HepG2 (cell line): ENCODE measurements at regions not wholly inside any gene's neighbourhood (a gene's known extent, or its start where the extent isn't known, plus 50 kb on each side); places are given as distances from the start of the nearest gene placed in this dataset.

ENCODE experiments used
- ATAC-seq: fragments of 200-7000 bp; cut with Tn5 transposase; 3 replicates; pipeline ENCODE4 v1.9.1; 2020; ENCODE audit warnings: mild to moderate bottlenecking, moderate library complexity
- BruUV-seq: library from RNA; stranded (reverse); fragments of 400-500 nt; replicated peaks from 2 replicates; lab custom pipeline; 2021; lab: Mats Ljungman, UMichigan
- CTCF ChIA-PET: fragments of 300-600 bp; formaldehyde crosslinking; extraction: SDS; loops from one replicate; lab custom pipeline; 2021; ENCODE audit warnings: low total read pairs, inconsistent platforms, low intra/inter-chr PET ratio; lab: Yijun Ruan, JAX
- POLR2A ChIA-PET: fragments of 350-600 bp; sonication (Branson Sonifier 250); formaldehyde crosslinking; loops from one replicate; lab custom pipeline; 2020; ENCODE audit warnings: antibody characterized with exemption, inconsistent platforms; lab: Yijun Ruan, JAX
- DNase-seq: peaks from one replicate; pipeline ENCODE4 v3.0.0-alpha.2; 2015; ENCODE audit warnings: low spot score
- FAIRE-seq: peaks from 3 replicates; lab custom pipeline; 2011; peaks lifted over from hg19 to GRCh38; lab: Jason Lieb, UNC
- H2AFZ ChIP-seq: one replicate; pipeline ENCODE4 v1.6.1; 2011; ENCODE audit warnings: low read length, inconsistent platforms
- H3K27ac ChIP-seq: fragments of 300-600 bp; 3 replicates; pipeline ENCODE4 v1.8.0; 2011; ENCODE audit warnings: mixed run types, mild to moderate bottlenecking, mixed read lengths, low read length, inconsistent platforms; ENCODE audit not compliant: insufficient read depth; ENCODE audit errors: extremely low read length
- H3K27me3 ChIP-seq, 2 experiments: fragments of 200-600 bp in 1 of 2; 2 replicates in 1 of 2; 3 replicates in 1 of 2; pipeline versions ENCODE4 v1.6.0 to v1.8.0; 2011; ENCODE audit warnings: low read length in 2 of 2, mild to moderate bottlenecking in 2 of 2, moderate library complexity in 2 of 2, inconsistent platforms in 1 of 2; ENCODE audit not compliant: insufficient read depth in 2 of 2, control insufficient read depth in 1 of 2
- H3K36me3 ChIP-seq, 2 experiments: fragments of 200-600 bp in 1 of 2; replicated peaks in 1 of 2; 2 replicates in 1 of 2; 3 replicates in 1 of 2; pipeline versions ENCODE4 v1.5.1 to v1.8.0; 2011; ENCODE audit warnings: low read length in 2 of 2, inconsistent platforms in 1 of 2; ENCODE audit not compliant: insufficient read depth in 2 of 2, control insufficient read depth in 1 of 2
- H3K4me1 ChIP-seq: 2 replicates; pipeline ENCODE4 v1.5.1; 2012; ENCODE audit warnings: low read length, inconsistent platforms; ENCODE audit not compliant: insufficient read depth
- H3K4me2 ChIP-seq: 2 replicates; pipeline ENCODE4 v1.6.0; 2011; ENCODE audit warnings: low read depth, low read length, inconsistent platforms
- H3K4me3 ChIP-seq, 3 experiments: fragments of 200-600 bp in 1 of 3; sonication (generic), shearing (Covaris generic) in 1 of 3; replicated peaks in 1 of 3; 2 replicates each; pipeline ENCODE4 v1.5.1; 2011 to 2016; ENCODE audit warnings: low read length in 3 of 3, inconsistent platforms in 2 of 3, low read depth in 2 of 3, mild to moderate bottlenecking in 2 of 3, control low read depth in 1 of 3, mixed read lengths in 1 of 3; ENCODE audit not compliant: insufficient read depth in 1 of 3
- H3K79me2 ChIP-seq: one replicate; pipeline ENCODE4 v1.6.1; 2011; ENCODE audit warnings: low read length, inconsistent platforms; ENCODE audit not compliant: insufficient read depth
- H3K9ac ChIP-seq: 2 replicates; pipeline ENCODE4 v1.6.0; 2011; ENCODE audit warnings: mild to moderate bottlenecking, low read depth, low read length, inconsistent platforms; ENCODE audit not compliant: insufficient read depth
- H3K9me3 ChIP-seq: 2 replicates; pipeline ENCODE4 v1.5.1; 2012; ENCODE audit warnings: mild to moderate bottlenecking, low read length
- H4K20me1 ChIP-seq: 2 replicates; pipeline ENCODE4 v1.6.0; 2011; ENCODE audit warnings: inconsistent platforms, mild to moderate bottlenecking, low read length, moderate library complexity; ENCODE audit not compliant: insufficient read depth
- ARID5B ChIP-seq: IDR thresholded peaks from 2 replicates; pipeline ENCODE4 v1.4.0; 2020; ENCODE audit warnings: mild to moderate bottlenecking, missing genetic modification reagents
- GATAD2A ChIP-seq: IDR thresholded peaks from 2 replicates; pipeline ENCODE4 v1.6.1; 2016
- GTF2F1 ChIP-seq: fragments of 150-350 bp; IDR thresholded peaks from 2 replicates; pipeline ENCODE4 v1.6.1; 2014; ENCODE audit warnings: low read length
- HMG20A ChIP-seq: IDR thresholded peaks from 2 replicates; pipeline ENCODE4 v1.6.1; 2016; ENCODE audit warnings: borderline replicate concordance
- HNF4A ChIP-seq: sonication (generic); formaldehyde crosslinking; IDR thresholded peaks from 2 replicates; pipeline ENCODE4 v1.4.0; 2020; ENCODE audit warnings: missing genetic modification reagents
- MED1 ChIP-seq: sonication (generic); formaldehyde crosslinking; IDR thresholded peaks from 2 replicates; pipeline ENCODE4 v1.4.0; 2020; ENCODE audit warnings: missing genetic modification reagents
- ZBTB42 ChIP-seq: sonication (generic); formaldehyde crosslinking; IDR thresholded peaks from 2 replicates; pipeline ENCODE4 v1.5.0; 2020; ENCODE audit warnings: mild to moderate bottlenecking, missing genetic modification reagents
- ZFX ChIP-seq: sonication (generic); formaldehyde crosslinking; IDR thresholded peaks from 2 replicates; pipeline ENCODE4 v1.4.0; 2020; ENCODE audit warnings: mild to moderate bottlenecking, low read depth, missing genetic modification reagents, moderate library complexity
- ZNF496 ChIP-seq: sonication (generic); formaldehyde crosslinking; IDR thresholded peaks from 2 replicates; pipeline ENCODE4 v1.8.1; 2023; ENCODE audit warnings: mild to moderate bottlenecking, moderate library complexity, missing genetic modification reagents; ENCODE audit not compliant: insufficient replicate concordance
- ZNF510 ChIP-seq: sonication (generic); formaldehyde crosslinking; IDR thresholded peaks from 2 replicates; pipeline ENCODE4 v1.4.0; 2020; ENCODE audit warnings: low read depth, mild to moderate bottlenecking, missing genetic modification reagents
- ZNF576 ChIP-seq: sonication (generic); formaldehyde crosslinking; IDR thresholded peaks from 2 replicates; pipeline ENCODE4 v1.4.0; 2020; ENCODE audit warnings: mild to moderate bottlenecking, missing genetic modification reagents
- ZNF776 ChIP-seq: sonication (generic); formaldehyde crosslinking; IDR thresholded peaks from 2 replicates; pipeline ENCODE4 v1.4.0; 2020; ENCODE audit warnings: mild to moderate bottlenecking, missing genetic modification reagents
- ZNF883 ChIP-seq: sonication (generic); formaldehyde crosslinking; IDR thresholded peaks from 2 replicates; pipeline ENCODE4 v1.5.1; 2020; ENCODE audit warnings: mild to moderate bottlenecking, missing genetic modification reagents; ENCODE audit errors: not compliant biosample characterization
- WGBS: methylation state at CpG from one replicate; pipeline ENCODE4 v1.1.6; 2017; ENCODE audit warnings: low lambda C conversion rate; 5-methylcytosine and 5-hydroxymethylcytosine counted together
- in situ Hi-C: cut with HindIII; loops from 2 replicates; pipeline ENCODE4 v1.10.0; 2017; ENCODE audit warnings: low pct_unique_long_range_greater_than_20kb; ENCODE audit not compliant: extremely low pct_ligation_motif_present
- intact Hi-C: fragments of 100-400 bp; cut with micrococcal nuclease; formaldehyde crosslinking; loops from one replicate; pipeline ENCODE4 v1.10.0; 2022; ENCODE audit not compliant: unreplicated experiment

GRCh38 chr15:53068636-53069035 is 278.5 kb upstream of the ONECUT1 start:
- Histone ChIP-seq H3K36me3 (no peaks in the 10 kb centered on the region), H3K27me3 (no peaks in the 10 kb centered on the region; a peak in 1 of 5 replicates), H2AFZ (no peak overlapping the region), H3K9me3 (no peaks in the 10 kb centered on the region), H3K27ac (no peak overlapping the region), H3K9ac (no peak overlapping the region), H4K20me1 (no peaks in the 10 kb centered on the region), H3K79me2 (no peaks in the 10 kb centered on the region), H3K4me2 (no peak overlapping the region), H3K4me3 (no peak overlapping the region), H3K4me1 (no peaks in the 10 kb centered on the region)
- DNase-seq: no peak
- in situ Hi-C loops (no loop called here), intact Hi-C loops (no loop called here)
- CTCF ChIA-PET: no interaction called here
- 4% methylated on average over 4 of the region's 4 CpGs for WGBS
- ATAC-seq: no peak
- FAIRE-seq: no peak
- no TSS peak for BruUV-seq
- POLR2A ChIA-PET: no interaction called here
- no peak for TF ChIP-seq ZFX (CRISPR knock-in tag)
- TF ChIP-seq GTF2F1: no peak

DNA sequence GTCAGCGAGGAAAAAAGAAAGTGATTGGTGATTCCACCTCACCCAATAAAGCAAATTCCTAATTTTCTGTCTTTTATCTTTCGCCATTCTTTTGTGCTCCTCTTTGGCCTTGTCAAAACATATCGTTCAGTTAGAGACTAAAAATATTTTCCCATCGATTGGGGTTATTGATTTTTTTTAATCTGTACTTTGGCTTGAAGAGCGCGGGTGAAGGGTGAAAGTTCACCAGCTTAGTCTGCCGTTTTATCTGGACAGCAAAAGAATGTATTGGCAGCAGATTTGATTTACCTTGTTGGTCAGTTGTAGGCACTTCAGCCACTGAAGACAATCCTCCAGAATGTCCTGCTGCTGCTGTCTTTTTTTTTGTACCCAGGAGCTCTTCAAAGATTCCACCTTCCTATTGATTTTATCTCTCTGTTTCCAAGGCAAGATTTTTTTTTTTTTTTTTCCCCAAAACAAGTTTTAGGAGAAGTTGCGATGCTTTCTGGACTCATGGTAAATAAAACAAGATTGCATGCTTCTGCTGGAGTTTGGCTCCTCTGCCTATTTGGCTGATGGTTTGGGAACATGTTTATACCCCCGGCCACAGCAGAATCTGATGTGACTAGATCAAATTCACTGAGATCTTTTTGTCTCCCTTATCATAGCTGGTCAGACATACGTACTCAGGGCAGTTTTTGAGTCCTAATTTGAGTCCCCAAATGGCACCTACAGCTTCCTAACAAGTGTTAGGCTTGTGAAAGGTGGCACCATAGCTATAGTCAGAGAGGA is 269.3 kb upstream of the ONECUT1 start:
- ATAC-seq (peak; percentile 78), DNase-seq (no peak), FAIRE-seq (no peak)
- no peak overlapping the region for H2AFZ ChIP-seq
- BruUV-seq: no TSS peak
- no peaks in the 10 kb centered on the region for H3K9me3 ChIP-seq
- no peaks in the 10 kb centered on the region for H3K36me3 ChIP-seq
- H3K4me2 ChIP-seq: peak overlapping the region; percentile 46
- intact Hi-C loops: no loop called here
- H3K27me3 ChIP-seq: no peaks in the 10 kb centered on the region
- H3K4me3 ChIP-seq: no peak overlapping the region; a peak in 1 of 6 replicates
- CTCF ChIA-PET: no interaction called here
- H4K20me1 ChIP-seq: no peaks in the 10 kb centered on the region
- 8% methylated on average over 10 of the region's 10 CpGs for WGBS
- POLR2A ChIA-PET: interaction anchor here (0.7 kb wide), 1 partner anchor 81 kb away, joined by 3 read pairs; no protein-coding TSS in a partner anchor
- no peak overlapping the region for H3K9ac ChIP-seq
- H3K27ac ChIP-seq: no peak overlapping the region
- in situ Hi-C loops: no loop called here
- H3K4me1 ChIP-seq: peaks cover 18% of the 10 kb centered on the region
- H3K79me2 ChIP-seq: no peaks in the 10 kb centered on the region
- no peak for TF ChIP-seq ZBTB42
- TF ChIP-seq ZNF496: no peak
- TF ChIP-seq ZNF883: no peak
- peak; percentile 74 for TF ChIP-seq ARID5B (CRISPR knock-in tag)
- peak; percentile 56; the same call in 1 of the 2 replicates for TF ChIP-seq HMG20A (CRISPR knock-in tag)
- TF ChIP-seq MED1 (CRISPR knock-in tag): peak; percentile 51; the same call in 1 of the 2 replicates
- TF ChIP-seq ZNF576 (CRISPR knock-in tag): no peak
- TF ChIP-seq HNF4A: peak; percentile 92
- peak; percentile 90 for TF ChIP-seq GATAD2A (CRISPR knock-in tag)
- no peak for TF ChIP-seq ZNF510 (CRISPR knock-in tag)
- no peak for TF ChIP-seq ZNF776 (CRISPR knock-in tag)
